ENCODE measurements at regions not wholly inside any gene's neighbourhood (a gene's known extent, or its start where the extent isn't known, plus 50 kb on each side); places are given as distances from the start of the nearest gene placed in this dataset.

DNA sequence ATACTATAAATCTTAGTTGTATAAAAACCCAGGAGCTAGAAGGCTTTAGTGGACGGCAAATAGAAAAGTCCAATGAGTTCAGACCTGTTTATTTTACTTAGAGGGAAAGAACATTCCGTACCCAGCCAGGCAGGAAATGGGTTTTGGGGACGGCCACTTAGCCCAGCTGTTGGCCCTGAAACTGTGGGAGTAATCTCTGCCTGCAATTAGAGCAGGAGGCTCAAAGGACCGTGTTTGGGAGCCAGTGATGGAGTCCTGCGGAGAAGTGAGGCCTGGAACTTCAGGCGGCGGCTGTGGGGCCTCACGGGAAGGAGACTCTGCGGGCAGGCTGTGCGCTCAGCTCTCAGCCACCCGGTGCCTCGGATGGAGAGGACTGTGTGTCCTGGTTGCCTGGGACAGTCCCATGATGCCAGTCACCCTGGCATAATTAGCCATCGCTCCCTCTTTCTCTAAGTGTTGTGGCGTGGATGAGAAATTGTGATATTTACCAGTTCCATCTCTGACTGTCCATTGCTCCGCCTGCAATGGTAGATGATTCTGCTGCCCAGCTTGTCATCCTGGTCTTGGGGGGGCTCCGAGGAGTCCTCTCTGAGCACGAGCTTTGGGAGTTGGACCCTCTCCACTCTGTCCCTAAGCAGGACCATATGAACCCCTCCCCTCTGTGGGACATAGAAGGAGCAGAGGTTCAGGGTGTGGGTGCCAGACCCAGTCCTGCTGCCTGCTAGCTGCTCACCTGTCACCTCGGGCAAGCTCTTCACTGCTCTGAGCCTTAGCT is 530.3 kb downstream of the TBC1D22A start:
- TF ChIP-seq, protein P1, sequence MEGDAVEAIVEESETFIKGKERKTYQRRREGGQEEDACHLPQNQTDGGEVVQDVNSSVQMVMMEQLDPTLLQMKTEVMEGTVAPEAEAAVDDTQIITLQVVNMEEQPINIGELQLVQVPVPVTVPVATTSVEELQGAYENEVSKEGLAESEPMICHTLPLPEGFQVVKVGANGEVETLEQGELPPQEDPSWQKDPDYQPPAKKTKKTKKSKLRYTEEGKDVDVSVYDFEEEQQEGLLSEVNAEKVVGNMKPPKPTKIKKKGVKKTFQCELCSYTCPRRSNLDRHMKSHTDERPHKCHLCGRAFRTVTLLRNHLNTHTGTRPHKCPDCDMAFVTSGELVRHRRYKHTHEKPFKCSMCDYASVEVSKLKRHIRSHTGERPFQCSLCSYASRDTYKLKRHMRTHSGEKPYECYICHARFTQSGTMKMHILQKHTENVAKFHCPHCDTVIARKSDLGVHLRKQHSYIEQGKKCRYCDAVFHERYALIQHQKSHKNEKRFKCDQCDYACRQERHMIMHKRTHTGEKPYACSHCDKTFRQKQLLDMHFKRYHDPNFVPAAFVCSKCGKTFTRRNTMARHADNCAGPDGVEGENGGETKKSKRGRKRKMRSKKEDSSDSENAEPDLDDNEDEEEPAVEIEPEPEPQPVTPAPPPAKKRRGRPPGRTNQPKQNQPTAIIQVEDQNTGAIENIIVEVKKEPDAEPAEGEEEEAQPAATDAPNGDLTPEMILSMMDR (conservative IDR thresholded peaks at IDR 0.05): no peak
- peak overlapping the region; percentile 64 for H3K27ac ChIP-seq

DNA sequence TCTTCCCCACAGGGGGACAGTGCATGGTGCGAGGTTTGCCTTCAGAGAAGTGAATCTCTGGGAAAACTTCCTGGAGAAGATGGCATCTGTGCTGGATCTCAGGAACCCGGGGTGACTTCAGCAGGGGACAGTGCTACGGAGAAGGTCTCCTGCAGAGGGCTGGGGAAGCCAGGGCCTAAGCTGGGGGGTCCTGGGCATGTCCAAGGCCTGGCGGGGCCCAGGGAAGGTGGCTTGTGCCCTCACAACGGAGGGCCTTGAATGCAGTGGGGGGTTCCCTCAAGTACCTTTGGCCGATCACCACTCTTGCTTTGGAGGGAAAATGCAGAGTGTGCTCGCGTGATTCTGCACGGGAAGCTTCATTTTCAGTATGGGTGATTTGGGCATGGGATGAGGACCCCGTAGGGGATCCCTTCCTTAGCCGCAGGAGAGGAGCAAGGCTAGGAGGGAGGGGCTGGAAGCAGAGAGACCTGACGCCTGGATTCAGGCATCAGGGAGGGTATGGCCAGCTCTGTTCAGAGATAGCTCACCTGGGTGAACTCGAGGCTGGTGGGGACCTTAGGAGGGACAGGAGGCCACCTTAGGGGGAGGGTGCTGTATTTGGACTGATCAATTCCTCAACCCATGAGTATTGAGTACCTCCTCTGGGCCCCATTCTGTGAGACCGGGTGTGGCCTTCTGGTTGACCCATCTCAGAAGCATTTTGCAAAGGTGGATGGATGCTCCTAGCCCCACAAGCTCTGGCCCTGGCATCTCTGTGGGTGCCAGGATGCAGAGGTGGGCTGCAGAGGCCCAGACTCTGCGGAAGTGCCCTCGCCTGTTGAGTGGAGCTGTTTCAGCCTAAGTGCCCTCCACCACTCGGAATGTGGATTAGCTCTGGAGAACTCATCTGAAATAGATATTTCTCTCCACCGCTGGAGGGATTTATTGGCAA is 529.4 kb downstream of the TBC1D22A start:
- H3K27ac ChIP-seq: peak overlapping the region; percentile 64
- TF ChIP-seq, protein P1 (conservative IDR thresholded peaks at IDR 0.05): no peak

DNA sequence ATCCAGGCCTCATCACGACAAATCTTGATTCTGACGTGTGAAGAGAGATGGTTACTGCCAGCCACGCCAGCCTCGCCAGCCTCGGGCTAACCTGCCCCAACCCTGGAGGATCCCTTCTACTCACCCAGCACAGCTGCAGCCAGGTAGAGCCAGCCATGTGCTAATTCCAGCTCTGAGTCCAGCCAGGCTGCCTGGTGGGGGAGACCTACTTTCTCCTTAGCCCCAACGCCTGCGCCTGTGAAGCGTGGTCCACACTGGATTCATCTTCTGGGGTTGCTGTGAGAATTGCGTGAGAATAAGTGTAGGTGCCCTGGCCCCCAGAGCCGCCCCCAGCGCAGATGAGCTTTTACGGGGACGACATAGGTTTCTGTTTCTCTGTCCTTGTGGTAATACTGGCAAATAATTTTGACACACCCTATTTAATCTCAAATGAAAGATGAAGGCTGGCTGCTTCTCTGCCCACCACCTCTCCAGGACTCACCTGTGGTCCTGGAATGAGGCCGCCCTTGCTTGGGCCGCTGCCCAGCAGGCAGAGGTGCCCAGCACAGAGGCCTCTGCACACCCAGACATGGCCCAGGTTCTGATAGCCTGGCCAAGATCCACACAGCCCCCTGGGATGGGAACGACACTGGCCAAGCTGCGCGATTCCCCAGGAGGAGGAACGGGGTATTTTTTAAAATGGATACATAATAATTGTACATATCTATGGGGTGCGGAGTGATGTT is 528.4 kb downstream of the TBC1D22A start:
- TF ChIP-seq, protein P1 (conservative IDR thresholded peaks at IDR 0.05): no peak
- H3K27ac ChIP-seq: peak overlapping the region; percentile 64; the same call in 1 of the 2 replicates

DNA sequence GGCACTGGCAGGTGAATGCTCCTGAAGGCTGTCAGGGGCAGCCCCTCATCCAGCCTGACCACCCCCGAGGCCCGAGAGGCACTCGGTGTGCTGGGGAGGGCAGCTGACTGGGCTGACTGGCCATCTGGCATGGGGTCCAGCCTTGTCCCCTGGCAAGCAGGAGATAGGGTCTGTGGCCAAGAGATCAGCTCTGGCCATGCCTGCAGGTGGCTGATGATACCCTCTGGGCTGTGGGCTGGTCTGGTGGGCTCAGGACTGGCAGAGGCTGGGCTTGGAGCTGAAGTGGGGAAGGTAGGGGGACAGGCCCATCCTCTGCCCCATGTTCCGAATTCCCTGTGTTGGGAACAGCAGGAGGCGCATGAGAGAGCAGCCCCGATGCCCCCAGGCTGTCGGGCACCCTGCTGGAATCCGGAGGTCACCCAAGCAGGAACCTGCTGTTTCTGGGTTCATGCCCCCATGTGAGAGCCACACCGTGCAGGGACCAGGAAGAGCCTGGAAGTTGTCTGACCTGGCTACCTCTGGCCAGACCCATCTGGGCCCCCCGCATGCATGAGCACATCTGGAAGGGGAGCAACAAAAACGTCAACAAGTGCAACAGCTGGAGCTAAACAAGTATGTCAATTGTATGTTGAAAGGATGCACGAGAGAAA is 527.0 kb downstream of the TBC1D22A start:
- TF ChIP-seq, protein P1 (conservative IDR thresholded peaks at IDR 0.05): no peak

DNA sequence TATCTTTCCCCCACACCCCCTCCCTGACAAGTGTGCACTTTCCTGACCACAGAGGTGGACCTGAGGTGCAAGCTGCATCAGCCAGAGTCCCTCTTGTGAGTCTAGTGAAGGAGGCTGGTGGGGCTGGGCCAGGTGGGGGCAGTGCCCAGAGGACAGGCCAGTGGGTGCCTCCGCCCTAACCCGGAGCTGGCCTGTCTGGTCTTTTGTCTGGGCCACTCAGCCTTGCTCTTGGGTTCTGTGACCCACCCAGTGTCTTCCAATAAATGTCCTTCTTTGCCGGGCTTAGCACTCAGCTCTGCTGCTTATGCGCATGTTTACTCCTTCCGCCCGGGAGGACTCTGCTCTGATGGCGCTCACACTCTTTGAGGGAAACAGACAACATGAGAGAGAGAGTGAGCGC is 526.2 kb downstream of the TBC1D22A start:
- TF ChIP-seq, protein P1 (conservative IDR thresholded peaks at IDR 0.05): no peak
- no peak overlapping the region for H3K27ac ChIP-seq

More for the DNA sequence above, 527.0 kb downstream of the TBC1D22A start:
- H3K27ac ChIP-seq: no peak overlapping the region

DNA sequence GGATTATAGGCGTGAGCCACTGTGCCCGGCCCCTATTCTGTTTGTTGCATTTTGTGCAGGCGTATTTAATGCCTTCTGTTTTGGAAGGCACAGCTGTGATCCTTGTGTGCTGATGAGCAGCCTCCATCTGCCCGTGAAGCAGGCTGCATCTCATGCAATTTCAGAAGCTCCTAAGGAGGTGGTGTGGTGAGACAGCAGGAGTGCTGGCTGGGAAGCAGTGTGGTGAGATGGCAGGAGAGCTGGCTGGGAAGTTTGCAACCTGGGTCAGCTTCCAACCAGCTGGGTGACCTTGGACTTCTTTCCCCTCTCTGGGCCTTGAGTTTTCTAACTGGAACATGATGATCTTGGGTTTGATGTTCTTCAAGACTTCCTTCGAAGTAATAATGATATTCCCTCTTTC is 525.1 kb downstream of the TBC1D22A start:
- TF ChIP-seq, protein P1 (conservative IDR thresholded peaks at IDR 0.05): no peak
- no peak overlapping the region for H3K27ac ChIP-seq

Measured in VCaP (cell line).